Mucosa of rectum (tissue), 2 donors: ENCODE measurements at regions not wholly inside any gene's neighbourhood (a gene's known extent, or its start where the extent isn't known, plus 50 kb on each side); places are given as distances from the start of the nearest gene placed in this dataset.

Source experiments
- H3K27ac ChIP-seq, 2 donors: one replicate each; pipeline ENCODE4 v1.7.0; 2013; ENCODE audit warnings: inconsistent platforms in 2 of 2, low read depth in 2 of 2, low read length in 2 of 2
- H3K27me3 ChIP-seq, 2 donors: one replicate each; pipeline ENCODE4 v1.7.0; 2013; ENCODE audit warnings: low read length in 2 of 2; ENCODE audit not compliant: control insufficient read depth in 2 of 2, insufficient read depth in 2 of 2
- H3K36me3 ChIP-seq, 2 donors: one replicate each; pipeline ENCODE4 v1.7.0; 2013; ENCODE audit warnings: low read length in 2 of 2; ENCODE audit not compliant: control insufficient read depth in 2 of 2, insufficient read depth in 2 of 2
- H3K4me1 ChIP-seq, 2 donors: one replicate each; pipeline ENCODE4 v1.7.0; 2013; ENCODE audit warnings: low read length in 2 of 2, mild to moderate bottlenecking in 1 of 2; ENCODE audit not compliant: control insufficient read depth in 2 of 2, insufficient read depth in 2 of 2
- H3K4me3 ChIP-seq, 2 donors: one replicate each; pipeline ENCODE4 v1.7.0; 2013; ENCODE audit warnings: low read length in 2 of 2
- H3K9ac ChIP-seq, 2 donors: one replicate each; pipeline ENCODE4 v1.7.0; 2013; ENCODE audit warnings: low read length in 2 of 2, low read depth in 1 of 2, mild to moderate bottlenecking in 1 of 2
- H3K9me3 ChIP-seq, 2 donors: one replicate each; pipeline ENCODE4 v1.7.0; 2013; ENCODE audit warnings: low read length in 2 of 2; ENCODE audit not compliant: control insufficient read depth in 2 of 2
- donor health status: healthy.
- donor health status: Normal muscosa, but diverticular disease.

DNA sequence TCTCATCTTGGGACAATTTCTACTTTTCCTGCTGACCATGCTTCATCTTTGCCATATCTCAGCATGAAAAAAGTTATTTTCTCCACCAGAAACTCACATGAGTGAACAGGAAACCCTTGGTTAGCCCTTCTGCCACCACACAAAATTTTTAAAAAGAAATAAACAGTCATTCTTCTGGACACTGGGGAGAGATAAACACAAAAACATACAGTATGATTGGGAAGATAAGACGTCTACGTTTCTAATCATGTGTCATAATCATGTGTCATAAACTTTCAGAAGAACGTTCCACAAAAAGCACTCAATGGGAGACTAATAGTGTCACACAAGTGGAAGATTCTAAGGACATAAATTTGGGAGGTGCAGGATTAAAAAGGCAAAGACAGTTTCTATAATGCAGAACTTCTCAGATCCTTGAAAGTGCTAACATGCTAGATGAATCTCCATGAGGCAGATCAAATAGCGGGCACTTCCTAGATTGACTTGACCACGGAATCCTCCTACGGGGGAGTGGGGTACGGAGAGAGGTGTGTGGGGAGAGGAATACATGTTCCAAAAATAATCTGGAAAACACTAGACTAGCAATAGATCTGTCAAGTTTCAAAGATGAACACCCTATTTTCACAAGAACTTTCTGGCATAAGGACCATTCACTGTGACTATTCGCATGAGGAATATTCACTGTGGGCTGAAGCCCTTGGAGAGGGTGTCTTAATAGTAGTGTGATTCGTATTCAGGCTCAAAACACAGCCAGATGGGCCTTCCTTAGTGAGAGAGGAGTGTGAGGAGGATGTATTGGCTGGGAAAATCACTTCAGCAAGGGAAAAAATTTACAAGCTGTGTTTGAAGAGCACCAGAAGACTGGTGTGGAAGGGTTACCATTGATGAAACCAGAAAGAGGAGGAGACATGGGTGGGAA, 206.7 kb downstream of the SETD4 start:
- no peak overlapping the region for H3K9ac ChIP-seq
- no peaks in the 10 kb centered on the region for H3K9me3 ChIP-seq
- H3K4me1 ChIP-seq = no peaks in the 10 kb centered on the region
- H3K27me3 ChIP-seq = peaks cover 2 to 4% of the 10 kb centered on the region in 2 donors
- H3K4me3 ChIP-seq = no peak overlapping the region
- no peaks in the 10 kb centered on the region for H3K36me3 ChIP-seq
- H3K27ac ChIP-seq = no peak overlapping the region

DNA sequence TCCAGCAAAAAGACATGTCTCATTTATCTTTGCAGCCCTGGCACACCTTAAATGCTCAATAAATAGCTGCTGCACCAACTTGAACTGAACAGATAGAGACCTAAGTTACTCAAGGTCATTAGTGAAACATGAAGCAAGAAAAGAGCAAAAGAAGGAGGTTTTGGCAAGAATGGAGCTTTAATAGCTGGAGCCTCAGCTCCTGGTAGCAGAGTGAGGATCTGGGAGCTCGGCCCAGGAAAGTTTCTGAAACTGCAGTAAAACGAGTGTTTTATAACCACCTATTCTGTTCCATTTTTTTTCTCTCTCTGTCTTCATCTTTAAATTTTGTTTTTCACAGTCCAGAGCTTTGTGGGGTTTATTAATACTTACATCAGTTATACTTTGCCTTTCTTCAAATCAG, 207.5 kb downstream of the SETD4 start:
- no peaks in the 10 kb centered on the region for H3K9me3 ChIP-seq
- H3K27ac ChIP-seq = no peak overlapping the region
- no peak overlapping the region for H3K9ac ChIP-seq
- no peaks in the 10 kb centered on the region for H3K4me1 ChIP-seq
- H3K4me3 ChIP-seq = no peak overlapping the region
- H3K36me3 ChIP-seq = no peaks in the 10 kb centered on the region
- H3K27me3 ChIP-seq = peaks cover 2 to 4% of the 10 kb centered on the region in 2 donors

DNA sequence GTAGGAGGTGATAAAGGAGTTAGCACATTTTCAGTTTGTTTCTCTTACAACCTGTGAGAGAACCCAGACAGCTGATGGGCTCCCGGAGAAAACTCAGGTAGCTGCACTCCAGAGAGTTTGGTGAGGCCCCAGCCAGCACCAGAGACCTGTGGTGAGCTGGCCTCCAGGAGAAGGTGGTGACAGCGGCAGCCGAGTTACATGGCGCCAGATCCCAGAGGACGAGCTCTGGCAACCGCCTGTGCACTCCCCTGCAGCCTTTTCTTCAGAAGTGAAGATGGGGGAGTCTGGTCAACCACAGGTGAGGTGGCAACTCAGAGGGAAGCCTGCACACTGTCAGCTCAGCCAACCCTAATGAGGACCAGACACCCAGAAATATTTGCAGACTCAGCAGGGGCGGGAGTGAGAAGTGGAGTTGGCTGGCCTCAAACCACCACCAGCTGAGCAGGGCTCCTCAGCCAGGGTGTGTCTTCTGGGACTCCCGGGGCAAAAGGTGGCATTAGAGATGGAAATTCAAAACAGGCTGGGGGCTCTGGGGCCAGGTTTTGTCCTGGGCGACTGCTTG, 209.7 kb downstream of the SETD4 start:
- H3K27ac ChIP-seq = no peak overlapping the region
- H3K4me3 ChIP-seq = no peak overlapping the region
- H3K27me3 ChIP-seq = peaks cover 2 to 4% of the 10 kb centered on the region in 2 donors
- no peaks in the 10 kb centered on the region for H3K36me3 ChIP-seq
- no peaks in the 10 kb centered on the region for H3K4me1 ChIP-seq
- no peaks in the 10 kb centered on the region for H3K9me3 ChIP-seq
- H3K9ac ChIP-seq = no peak overlapping the region

DNA sequence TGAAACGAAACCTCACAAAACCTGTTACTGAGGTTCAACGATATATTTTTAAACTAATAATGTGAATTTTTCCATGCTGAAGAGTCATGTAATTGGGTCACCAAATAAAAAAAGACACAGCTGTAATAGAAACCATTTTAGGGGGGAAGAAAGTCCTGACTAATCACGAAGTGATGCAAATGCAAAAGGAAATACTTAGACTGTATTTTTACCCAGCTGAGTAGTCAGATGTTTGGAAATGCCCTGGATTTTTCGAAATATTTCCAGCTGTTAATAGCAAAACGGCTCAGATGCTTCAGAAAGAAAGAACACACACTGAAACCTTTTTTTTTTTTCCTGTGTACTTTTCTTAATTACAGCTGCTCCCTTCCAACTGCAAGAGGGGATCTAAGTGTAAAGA, 210.3 kb downstream of the SETD4 start:
- Histone ChIP-seq H3K9me3 (no peaks in the 10 kb centered on the region), H3K4me1 (no peaks in the 10 kb centered on the region), H3K36me3 (no peaks in the 10 kb centered on the region)

DNA sequence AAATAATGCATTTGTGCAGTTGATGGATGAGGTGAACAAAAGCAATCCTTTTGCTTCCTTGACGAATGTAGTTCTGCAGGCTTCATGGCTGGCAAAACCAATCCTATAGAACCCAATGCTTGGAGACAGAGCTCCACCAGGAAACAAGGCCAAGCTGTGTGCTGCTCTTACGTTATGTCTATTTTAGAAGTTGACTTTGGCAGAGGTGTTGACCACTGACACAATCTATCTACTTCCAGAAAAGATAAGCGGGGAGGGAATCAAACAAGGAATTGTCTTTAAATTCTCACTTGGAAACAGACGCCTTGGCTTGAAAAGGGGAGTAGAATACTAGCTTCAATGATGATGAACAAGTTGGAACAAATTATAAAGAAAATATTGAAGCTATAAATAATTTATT, 211.2 kb downstream of the SETD4 start:
- no peak overlapping the region for H3K4me3 ChIP-seq
- no peaks in the 10 kb centered on the region for H3K4me1 ChIP-seq
- no peaks in the 10 kb centered on the region for H3K36me3 ChIP-seq
- peaks cover 2 to 4% of the 10 kb centered on the region in 2 donors for H3K27me3 ChIP-seq
- no peaks in the 10 kb centered on the region for H3K9me3 ChIP-seq
- H3K27ac ChIP-seq = no peak overlapping the region
- H3K9ac ChIP-seq = no peak overlapping the region

More for the DNA sequence above, 210.3 kb downstream of the SETD4 start:
- Histone ChIP-seq H3K4me3 (no peak overlapping the region), H3K27ac (no peak overlapping the region), H3K27me3 (peaks cover 2 to 4% of the 10 kb centered on the region in 2 donors), H3K9ac (no peak overlapping the region)

DNA sequence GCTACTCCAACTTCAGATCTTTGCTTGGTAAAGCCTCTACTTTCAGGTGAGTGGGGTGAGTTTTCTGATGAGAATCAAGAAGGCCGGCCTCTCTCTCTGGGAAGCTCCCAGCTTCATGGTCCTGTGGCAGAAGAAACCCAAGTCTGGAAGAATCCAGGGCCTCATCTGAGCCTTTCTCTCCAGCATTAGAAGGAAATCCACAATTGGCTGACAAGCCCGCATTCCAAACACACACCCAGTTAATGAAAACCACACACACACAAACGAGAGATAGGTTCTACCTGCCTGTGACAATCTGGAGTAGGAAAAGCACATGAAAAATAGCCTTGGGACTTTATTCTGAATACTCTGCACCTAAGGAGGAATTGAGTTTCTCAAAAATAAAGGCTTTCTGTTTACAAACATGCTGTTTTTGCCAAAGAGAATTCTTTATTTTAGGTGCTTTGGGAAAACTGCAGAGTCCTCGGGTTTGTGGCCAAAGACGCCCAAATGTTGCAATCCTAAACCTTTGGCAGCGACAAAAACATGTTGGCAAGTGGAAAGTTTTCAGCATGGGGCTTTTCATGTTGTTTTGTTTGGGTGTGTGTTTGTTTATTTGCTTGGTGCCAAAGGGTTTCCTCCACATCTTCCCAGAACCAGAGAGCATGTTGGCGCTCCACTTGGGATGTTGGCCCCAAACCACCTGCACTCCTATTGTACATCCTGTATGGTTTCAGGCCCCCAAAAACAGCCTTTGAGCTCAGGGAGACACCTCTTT, 216.2 kb downstream of the SETD4 start:
- Histone ChIP-seq H3K9ac (no peak overlapping the region), H3K4me1 (no peaks in the 10 kb centered on the region), H3K27me3 (no peaks in the 10 kb centered on the region), H3K36me3 (no peaks in the 10 kb centered on the region), H3K9me3 (no peaks in the 10 kb centered on the region), H3K27ac (no peak overlapping the region), H3K4me3 (no peak overlapping the region)

DNA sequence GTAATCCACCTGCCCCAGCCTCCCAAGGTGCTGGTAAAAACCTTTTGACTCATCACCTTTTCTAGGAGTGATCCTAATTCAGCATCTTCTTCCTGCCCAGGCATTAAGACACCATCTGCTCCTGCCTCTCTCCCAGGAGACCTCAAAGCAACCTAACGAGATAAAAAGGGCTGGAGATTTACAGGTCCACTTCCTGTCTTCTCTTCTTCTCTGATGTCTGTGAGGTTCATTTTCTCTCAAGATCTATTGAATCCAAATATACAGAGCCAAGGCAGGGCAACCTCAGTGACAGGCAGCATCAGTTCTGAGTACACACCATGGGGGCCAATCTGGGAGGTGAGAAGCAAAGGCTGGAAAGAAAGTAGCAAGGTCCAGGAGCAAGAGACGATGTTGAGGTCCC, 219.4 kb downstream of the SETD4 start:
- Histone ChIP-seq H3K27me3 (no peaks in the 10 kb centered on the region), H3K9me3 (no peaks in the 10 kb centered on the region), H3K4me1 (no peaks in the 10 kb centered on the region), H3K36me3 (no peaks in the 10 kb centered on the region), H3K27ac (no peak overlapping the region), H3K9ac (no peak overlapping the region), H3K4me3 (no peak overlapping the region)

DNA sequence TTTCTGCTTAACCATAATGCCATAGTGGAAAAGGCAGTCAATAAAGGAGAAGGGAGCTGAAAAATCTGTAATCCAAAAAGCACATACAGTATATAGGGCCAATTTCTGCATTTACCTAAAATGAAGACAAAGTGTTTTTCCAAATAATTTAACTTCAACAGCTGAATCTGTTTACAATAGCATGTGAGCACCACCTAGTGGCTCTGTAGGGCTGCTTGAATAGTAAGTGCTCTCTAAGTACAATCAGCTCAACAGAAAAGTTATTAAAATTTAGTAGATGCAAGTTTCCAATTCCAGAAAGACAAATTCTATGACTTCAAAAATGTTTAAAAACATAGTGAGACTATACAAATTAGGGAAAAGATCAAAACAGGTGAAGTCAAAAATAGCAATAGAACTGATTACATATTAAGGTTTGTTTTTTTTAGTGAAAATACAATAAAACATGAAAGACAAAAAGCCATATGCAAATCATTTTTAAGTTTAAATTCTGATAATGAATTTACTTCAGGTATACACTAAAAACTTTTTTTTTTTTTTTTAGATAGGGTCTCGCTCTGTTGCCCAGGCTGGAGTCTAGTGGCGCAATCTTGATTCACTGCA, 220.0 kb downstream of the SETD4 start:
- Histone ChIP-seq H3K9ac (no peak overlapping the region), H3K27me3 (no peaks in the 10 kb centered on the region), H3K9me3 (no peaks in the 10 kb centered on the region), H3K27ac (no peak overlapping the region), H3K36me3 (no peaks in the 10 kb centered on the region), H3K4me1 (no peaks in the 10 kb centered on the region), H3K4me3 (no peak overlapping the region)

DNA sequence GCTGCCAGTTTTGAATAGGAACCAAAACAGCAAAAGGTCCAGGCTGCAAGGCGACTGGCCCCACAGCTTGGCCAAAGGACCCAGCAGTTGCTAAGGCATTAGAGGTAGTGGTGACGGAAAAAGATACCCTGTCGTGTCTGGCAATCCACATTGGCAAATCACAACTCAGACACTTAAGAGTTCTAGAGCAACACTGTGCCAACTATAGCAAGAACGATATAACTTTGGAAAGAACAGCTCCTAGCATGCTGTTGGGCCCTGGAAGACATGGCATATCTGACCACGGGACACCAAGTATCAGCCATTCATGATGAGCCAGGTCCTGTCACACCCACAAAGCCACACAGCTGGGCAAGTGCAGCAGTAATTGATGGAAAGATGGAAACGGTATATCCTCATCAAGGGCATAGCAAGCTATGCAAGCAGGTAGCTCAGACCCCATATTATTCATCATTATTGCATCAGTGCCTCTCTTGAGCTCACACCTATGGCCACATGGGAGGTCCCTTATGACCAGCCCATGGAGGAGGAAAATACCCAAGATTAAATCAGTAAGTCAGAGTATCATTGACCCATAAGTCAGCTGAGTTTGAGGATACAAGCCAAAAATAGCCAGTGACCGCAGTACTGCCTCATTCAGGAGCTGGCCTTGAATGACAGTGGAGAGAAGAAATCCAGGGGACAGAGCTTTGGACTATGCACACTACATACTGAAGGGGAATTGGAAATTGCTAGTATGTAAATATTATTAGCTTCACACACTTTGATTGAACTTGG, 221.2 kb downstream of the SETD4 start:
- no peaks in the 10 kb centered on the region for H3K4me1 ChIP-seq
- no peak overlapping the region for H3K27ac ChIP-seq
- H3K9me3 ChIP-seq = no peaks in the 10 kb centered on the region
- H3K36me3 ChIP-seq = no peaks in the 10 kb centered on the region
- no peaks in the 10 kb centered on the region for H3K27me3 ChIP-seq
- no peak overlapping the region for H3K4me3 ChIP-seq
- H3K9ac ChIP-seq = no peak overlapping the region
